Fibroblast of villous mesenchyme (primary cell): ENCODE measurements at regions not wholly inside any gene's neighbourhood (a gene's known extent, or its start where the extent isn't known, plus 50 kb on each side); places are given as distances from the start of the nearest gene placed in this dataset.

Experiments used
- DNase-seq: peaks from one replicate; pipeline ENCODE4 v3.0.0-alpha.2; 2010; ENCODE audit warnings: low read depth
- H3K4me3 ChIP-seq: 2 replicates; pipeline ENCODE4 v1.5.1; 2011; ENCODE audit warnings: low read depth, mild to moderate bottlenecking, low read length
- TF ChIP-seq, protein P1 (sequence below): IDR thresholded peaks from 2 replicates; pipeline ENCODE4 v1.5.1; 2012; ENCODE audit warnings: low read depth, mild to moderate bottlenecking, low read length; ENCODE audit not compliant: insufficient read depth

DNA sequence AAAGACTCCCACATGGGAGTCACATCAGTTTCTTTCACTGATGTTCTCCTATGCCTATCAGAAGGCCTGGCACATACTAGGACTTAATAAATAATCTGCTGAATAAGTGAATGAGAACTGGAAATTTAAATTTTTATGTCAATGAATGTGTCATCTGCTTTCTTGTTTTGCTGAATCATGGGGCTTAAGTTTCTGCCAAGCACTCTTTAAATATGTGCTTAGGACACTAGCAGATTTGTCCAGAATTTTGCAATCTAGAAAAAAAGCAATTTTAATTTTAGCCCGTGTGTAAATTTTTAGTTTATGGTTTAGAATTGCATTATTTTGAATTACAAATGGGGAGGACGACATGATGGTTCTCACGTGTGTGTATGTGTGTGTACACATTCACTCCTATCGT, 803.1 kb downstream of the USP25 start:
- DNase-seq, result peak; percentile 43
- TF ChIP-seq, protein P1, sequence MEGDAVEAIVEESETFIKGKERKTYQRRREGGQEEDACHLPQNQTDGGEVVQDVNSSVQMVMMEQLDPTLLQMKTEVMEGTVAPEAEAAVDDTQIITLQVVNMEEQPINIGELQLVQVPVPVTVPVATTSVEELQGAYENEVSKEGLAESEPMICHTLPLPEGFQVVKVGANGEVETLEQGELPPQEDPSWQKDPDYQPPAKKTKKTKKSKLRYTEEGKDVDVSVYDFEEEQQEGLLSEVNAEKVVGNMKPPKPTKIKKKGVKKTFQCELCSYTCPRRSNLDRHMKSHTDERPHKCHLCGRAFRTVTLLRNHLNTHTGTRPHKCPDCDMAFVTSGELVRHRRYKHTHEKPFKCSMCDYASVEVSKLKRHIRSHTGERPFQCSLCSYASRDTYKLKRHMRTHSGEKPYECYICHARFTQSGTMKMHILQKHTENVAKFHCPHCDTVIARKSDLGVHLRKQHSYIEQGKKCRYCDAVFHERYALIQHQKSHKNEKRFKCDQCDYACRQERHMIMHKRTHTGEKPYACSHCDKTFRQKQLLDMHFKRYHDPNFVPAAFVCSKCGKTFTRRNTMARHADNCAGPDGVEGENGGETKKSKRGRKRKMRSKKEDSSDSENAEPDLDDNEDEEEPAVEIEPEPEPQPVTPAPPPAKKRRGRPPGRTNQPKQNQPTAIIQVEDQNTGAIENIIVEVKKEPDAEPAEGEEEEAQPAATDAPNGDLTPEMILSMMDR, result no peak
- H3K4me3 ChIP-seq, result no peak overlapping the region

DNA sequence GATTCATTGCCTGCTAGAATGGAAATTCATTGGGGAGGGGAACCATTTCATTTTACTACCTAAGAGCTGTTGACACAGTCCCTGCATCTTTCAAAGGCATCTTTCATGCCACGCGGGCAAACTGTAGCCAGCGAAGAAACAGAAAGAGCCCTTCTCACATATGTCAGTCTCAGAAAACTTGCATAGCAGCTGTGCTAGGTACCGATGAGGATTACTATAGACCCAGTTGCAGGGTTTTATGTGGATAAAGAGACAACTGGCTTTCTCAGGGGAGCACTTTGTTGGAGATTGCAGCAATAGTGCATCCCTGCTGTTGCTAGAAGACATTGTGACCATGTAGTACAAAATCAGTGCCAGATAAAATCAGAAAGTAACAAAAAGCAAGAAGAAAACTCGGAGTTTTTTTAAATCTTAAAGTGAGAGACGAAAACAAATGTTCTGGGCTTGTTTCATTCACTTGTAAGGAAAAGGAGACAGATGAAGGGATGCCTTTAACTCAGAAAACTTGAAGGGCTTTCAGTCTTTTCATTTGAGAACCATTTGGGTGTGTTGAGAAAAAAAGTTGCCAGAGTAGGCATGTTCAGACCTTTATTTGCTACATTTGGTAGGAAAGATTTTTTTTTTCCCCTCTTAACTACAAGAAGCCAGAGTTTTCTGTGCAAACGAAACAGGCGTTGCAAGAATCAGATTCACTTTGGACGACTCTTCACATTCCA, 804.1 kb downstream of the USP25 start:
- H3K4me3 ChIP-seq, result peak overlapping the region; percentile 13
- DNase-seq, result no peak
- TF ChIP-seq, protein P1, result no peak

DNA sequence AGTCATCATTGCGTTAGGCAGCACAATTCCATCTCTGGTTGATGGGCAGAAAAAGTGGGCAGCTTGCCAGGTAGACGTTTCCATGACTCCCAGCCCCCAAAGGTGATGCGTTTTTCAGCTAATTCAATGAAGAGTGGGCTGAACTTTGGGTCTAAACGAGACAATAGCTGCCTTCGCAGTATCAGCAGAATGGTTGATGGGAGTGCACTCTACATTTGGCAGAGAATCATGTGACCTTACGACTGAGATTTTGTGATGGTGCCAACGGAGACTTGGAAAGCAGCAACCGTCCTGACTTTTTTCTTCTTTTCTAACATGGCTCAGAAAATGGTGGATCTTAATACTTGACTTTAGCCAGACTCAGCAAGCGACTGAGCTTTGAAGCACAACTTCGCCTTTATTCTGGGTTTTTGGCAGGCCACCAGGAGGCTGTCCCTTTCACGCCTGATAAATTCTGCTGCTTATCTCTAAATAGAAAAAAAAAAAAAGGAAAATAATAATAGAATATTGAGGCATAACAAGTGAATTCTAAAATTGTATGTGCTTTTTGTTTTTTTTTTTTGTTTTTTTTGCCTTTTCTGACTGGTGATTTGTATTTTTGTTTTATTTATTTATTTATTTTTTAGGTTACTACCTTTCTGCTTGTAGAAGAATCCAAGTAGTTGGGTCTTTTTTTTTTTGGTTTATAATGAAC, 804.8 kb downstream of the USP25 start:
- DNase-seq, result peak; percentile 44
- TF ChIP-seq, protein P1, result no peak
- H3K4me3 ChIP-seq, result peak overlapping the region; percentile 35

DNA sequence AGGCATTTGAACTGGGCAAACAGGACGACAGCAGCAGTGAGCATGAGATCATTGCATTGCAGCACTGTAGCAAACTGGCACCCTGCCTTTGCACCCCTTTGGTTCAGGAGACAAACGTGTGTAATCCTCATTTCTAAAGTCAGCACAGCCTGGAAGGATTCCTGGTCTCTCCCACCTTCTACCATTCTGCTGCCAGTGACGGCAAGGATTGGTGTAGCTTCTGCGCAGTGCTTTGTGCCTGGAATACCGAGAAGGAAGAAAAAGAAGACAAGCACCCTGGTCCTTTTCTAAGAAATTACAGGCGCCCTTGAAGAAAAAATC, 805.3 kb downstream of the USP25 start:
- TF ChIP-seq, protein P1, result no peak
- peak; percentile 61 for DNase-seq
- peak overlapping the region; percentile 35 for H3K4me3 ChIP-seq

DNA sequence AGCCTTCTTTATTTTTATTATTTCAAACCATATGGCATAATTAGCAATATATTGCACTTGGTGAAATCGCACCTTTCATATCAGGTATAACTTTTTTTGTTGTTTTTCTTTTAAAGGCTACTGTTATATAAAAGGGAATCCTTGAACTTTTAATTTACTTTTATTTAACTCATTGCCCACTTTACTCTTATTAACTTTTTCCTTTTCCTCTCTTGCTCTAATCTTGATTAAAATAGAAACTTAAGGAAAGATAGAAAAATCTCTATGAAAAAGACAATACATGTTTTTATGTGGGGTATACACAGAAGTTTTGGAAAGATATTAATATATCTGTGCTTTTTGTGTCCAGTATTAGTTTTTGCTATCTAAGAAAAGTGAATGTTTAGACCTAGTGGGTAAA, 805.8 kb downstream of the USP25 start:
- DNase-seq, result no peak
- TF ChIP-seq, protein P1, result no peak
- H3K4me3 ChIP-seq, result peak overlapping the region; percentile 35

DNA sequence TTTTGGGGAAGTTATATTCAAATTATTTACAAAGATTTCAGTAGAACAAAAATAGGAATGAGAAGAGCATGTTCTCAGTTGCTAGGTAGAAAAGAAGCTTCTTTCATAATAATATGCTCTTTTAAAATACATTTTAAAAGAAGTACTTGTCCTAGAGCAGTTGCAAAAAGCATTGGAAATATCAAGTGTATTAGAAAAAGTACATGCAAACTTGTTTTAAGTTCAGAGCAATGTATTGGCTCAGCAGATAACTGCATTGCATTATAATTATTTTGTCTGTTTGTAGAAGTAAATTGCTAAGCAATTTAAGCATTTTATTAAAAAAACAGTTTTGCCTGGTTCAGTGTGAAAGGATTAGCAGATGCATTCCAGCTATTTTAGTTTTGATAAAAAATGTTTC, 806.4 kb downstream of the USP25 start:
- no peak overlapping the region for H3K4me3 ChIP-seq
- TF ChIP-seq, protein P1, result no peak

More for the DNA sequence above, 806.4 kb downstream of the USP25 start:
- no peak for DNase-seq
